ENCODE measurements at regions not wholly inside any gene's neighbourhood (a gene's known extent, or its start where the extent isn't known, plus 50 kb on each side); places are given as distances from the start of the nearest gene placed in this dataset.

DNA sequence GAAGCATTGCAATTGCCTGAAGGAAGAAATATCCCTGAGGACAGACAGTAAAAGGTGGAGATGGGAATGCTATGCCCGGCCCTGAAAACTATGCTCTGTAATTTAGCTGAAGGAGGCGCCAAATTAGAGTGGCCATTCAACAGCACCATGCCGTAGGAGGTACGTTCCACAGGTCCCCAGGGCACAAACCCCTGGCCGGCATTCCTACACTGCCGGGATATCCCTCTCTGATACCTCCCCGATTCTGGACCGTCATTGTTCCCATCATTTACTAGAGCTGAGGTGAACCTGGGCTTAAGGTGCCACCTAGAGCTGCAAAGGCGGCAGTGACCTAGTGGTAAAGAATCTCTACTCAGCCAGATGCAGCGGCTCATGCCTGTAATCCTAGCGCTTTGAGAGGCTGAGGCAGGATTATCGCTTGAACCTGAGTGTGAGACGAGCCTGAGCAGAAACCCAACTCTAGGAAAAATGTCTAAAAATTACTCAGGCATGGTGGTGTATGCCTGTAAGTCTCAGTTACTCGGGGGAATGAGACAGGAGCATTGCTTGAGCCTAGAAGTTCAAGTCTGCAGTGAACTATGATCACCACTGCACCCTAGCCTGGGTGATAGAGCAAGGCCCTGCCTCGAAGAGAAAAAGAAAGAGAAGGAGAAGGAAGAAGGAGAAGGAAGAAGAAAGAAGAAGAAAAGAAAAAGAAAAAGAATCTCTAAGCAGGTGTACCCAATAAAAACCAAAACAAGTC is 53.0 kb upstream of the TNKS2 start:
- no peak for TF ChIP-seq TCF7L2 (IDR thresholded peaks at IDR 0.05; ENCODE audit: low read depth, low read length)
- TF ChIP-seq, protein P1, sequence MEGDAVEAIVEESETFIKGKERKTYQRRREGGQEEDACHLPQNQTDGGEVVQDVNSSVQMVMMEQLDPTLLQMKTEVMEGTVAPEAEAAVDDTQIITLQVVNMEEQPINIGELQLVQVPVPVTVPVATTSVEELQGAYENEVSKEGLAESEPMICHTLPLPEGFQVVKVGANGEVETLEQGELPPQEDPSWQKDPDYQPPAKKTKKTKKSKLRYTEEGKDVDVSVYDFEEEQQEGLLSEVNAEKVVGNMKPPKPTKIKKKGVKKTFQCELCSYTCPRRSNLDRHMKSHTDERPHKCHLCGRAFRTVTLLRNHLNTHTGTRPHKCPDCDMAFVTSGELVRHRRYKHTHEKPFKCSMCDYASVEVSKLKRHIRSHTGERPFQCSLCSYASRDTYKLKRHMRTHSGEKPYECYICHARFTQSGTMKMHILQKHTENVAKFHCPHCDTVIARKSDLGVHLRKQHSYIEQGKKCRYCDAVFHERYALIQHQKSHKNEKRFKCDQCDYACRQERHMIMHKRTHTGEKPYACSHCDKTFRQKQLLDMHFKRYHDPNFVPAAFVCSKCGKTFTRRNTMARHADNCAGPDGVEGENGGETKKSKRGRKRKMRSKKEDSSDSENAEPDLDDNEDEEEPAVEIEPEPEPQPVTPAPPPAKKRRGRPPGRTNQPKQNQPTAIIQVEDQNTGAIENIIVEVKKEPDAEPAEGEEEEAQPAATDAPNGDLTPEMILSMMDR (IDR thresholded peaks at IDR 0.05): peak; percentile 89
- no peak for TF ChIP-seq POLR2AphosphoS5 (IDR thresholded peaks at IDR 0.05; ENCODE audit: low read depth, low read length)
- TF ChIP-seq, protein P2, sequence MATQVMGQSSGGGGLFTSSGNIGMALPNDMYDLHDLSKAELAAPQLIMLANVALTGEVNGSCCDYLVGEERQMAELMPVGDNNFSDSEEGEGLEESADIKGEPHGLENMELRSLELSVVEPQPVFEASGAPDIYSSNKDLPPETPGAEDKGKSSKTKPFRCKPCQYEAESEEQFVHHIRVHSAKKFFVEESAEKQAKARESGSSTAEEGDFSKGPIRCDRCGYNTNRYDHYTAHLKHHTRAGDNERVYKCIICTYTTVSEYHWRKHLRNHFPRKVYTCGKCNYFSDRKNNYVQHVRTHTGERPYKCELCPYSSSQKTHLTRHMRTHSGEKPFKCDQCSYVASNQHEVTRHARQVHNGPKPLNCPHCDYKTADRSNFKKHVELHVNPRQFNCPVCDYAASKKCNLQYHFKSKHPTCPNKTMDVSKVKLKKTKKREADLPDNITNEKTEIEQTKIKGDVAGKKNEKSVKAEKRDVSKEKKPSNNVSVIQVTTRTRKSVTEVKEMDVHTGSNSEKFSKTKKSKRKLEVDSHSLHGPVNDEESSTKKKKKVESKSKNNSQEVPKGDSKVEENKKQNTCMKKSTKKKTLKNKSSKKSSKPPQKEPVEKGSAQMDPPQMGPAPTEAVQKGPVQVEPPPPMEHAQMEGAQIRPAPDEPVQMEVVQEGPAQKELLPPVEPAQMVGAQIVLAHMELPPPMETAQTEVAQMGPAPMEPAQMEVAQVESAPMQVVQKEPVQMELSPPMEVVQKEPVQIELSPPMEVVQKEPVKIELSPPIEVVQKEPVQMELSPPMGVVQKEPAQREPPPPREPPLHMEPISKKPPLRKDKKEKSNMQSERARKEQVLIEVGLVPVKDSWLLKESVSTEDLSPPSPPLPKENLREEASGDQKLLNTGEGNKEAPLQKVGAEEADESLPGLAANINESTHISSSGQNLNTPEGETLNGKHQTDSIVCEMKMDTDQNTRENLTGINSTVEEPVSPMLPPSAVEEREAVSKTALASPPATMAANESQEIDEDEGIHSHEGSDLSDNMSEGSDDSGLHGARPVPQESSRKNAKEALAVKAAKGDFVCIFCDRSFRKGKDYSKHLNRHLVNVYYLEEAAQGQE (IDR thresholded peaks at IDR 0.05; ENCODE audit: insufficient read depth in 1 of 2, low read depth in 2 of 2, low read length in 1 of 2): no peak

Measured in Panc1 (cell line).